ENCODE measurements at regions not wholly inside any gene's neighbourhood (a gene's known extent, or its start where the extent isn't known, plus 50 kb on each side); places are given as distances from the start of the nearest gene placed in this dataset.

GRCh38 chr13:33970746-33971561 is 153.0 kb downstream of the RFC3 start:
- H3K4me1 ChIP-seq: no peaks in the 10 kb centered on the region
- H3K27me3 ChIP-seq: no peaks in the 10 kb centered on the region
- no peak overlapping the region for H3K4me3 ChIP-seq
- TF ChIP-seq POLR2AphosphoS5 (IDR thresholded peaks at IDR 0.05) (no peak), POLR2A (IDR thresholded peaks at IDR 0.05) (no peak), EP300 (IDR thresholded peaks at IDR 0.05) (no peak)
- TF ChIP-seq, protein P1, sequence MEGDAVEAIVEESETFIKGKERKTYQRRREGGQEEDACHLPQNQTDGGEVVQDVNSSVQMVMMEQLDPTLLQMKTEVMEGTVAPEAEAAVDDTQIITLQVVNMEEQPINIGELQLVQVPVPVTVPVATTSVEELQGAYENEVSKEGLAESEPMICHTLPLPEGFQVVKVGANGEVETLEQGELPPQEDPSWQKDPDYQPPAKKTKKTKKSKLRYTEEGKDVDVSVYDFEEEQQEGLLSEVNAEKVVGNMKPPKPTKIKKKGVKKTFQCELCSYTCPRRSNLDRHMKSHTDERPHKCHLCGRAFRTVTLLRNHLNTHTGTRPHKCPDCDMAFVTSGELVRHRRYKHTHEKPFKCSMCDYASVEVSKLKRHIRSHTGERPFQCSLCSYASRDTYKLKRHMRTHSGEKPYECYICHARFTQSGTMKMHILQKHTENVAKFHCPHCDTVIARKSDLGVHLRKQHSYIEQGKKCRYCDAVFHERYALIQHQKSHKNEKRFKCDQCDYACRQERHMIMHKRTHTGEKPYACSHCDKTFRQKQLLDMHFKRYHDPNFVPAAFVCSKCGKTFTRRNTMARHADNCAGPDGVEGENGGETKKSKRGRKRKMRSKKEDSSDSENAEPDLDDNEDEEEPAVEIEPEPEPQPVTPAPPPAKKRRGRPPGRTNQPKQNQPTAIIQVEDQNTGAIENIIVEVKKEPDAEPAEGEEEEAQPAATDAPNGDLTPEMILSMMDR (IDR thresholded peaks at IDR 0.05): no peak
- no peaks in the 10 kb centered on the region for H3K36me3 ChIP-seq
- H3K9me3 ChIP-seq: no peaks in the 10 kb centered on the region
- no peak for ATAC-seq
- 52 to 56% methylated on average over 3 to 4 of the region's 4 CpGs for WGBS, 2 donors (ENCODE audit: low coverage in 1 of 2)
- H3K27ac ChIP-seq: no peak overlapping the region

DNA sequence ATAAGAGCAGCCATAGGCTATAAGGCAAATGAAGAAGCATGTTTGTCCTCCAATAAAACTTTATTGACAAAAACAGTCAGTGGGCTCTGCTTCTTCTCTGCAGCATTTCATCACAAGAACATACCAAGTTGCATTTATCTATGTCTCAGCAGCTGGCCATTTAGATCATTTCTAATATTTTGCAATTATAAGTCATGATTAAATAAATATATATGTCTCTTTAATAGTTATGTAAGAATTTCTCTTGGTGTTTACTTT is 153.5 kb downstream of the RFC3 start:
- Histone ChIP-seq H3K36me3 (no peaks in the 10 kb centered on the region), H3K9me3 (no peaks in the 10 kb centered on the region), H3K4me3 (no peak overlapping the region), H3K27ac (no peak overlapping the region), H3K27me3 (no peaks in the 10 kb centered on the region), H3K4me1 (no peaks in the 10 kb centered on the region)
- no peak for ATAC-seq
- TF ChIP-seq POLR2A (IDR thresholded peaks at IDR 0.05) (no peak), POLR2AphosphoS5 (IDR thresholded peaks at IDR 0.05) (no peak), EP300 (IDR thresholded peaks at IDR 0.05) (no peak)
- TF ChIP-seq, protein P1 (IDR thresholded peaks at IDR 0.05): no peak

DNA sequence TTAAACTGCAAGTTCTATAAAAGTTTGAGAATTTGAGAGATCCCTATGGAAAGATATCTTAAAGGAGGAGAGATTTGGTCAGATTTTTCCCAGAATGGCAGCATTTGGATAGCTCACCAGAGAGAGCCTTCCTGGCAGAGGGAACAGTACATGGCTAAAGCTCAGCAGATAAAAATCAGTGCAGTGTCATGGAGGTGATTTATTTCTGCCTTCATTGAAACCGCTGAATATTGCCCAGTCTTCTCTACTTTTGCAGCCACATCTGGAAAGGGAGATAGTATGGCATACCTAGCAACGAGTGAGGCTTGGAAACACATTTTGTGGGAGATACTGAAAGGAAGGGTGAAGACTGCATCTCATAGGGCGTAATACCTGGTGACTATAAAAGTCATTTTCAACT is 155.2 kb downstream of the RFC3 start:
- no peak for ATAC-seq
- Histone ChIP-seq H3K4me1 (no peaks in the 10 kb centered on the region), H3K36me3 (no peaks in the 10 kb centered on the region), H3K9me3 (no peaks in the 10 kb centered on the region), H3K4me3 (no peak overlapping the region), H3K27me3 (no peaks in the 10 kb centered on the region), H3K27ac (no peak overlapping the region)
- TF ChIP-seq POLR2AphosphoS5 (IDR thresholded peaks at IDR 0.05): no peak
- TF ChIP-seq POLR2A (IDR thresholded peaks at IDR 0.05): no peak
- TF ChIP-seq, protein P1 (IDR thresholded peaks at IDR 0.05): no peak
- TF ChIP-seq EP300 (IDR thresholded peaks at IDR 0.05): no peak
- WGBS, 2 donors (ENCODE audit: low coverage in 1 of 2): 91 to 93% methylated on average over 3 of the region's 3 CpGs

- ATAC-seq: no peak
- TF ChIP-seq, protein P1 (IDR thresholded peaks at IDR 0.05): no peak
- TF ChIP-seq EP300 (IDR thresholded peaks at IDR 0.05) (no peak), POLR2A (IDR thresholded peaks at IDR 0.05) (no peak), POLR2AphosphoS5 (IDR thresholded peaks at IDR 0.05) (no peak)
- H3K4me3 ChIP-seq: no peak overlapping the region
- 83 to 88% methylated on average over 4 of the region's 4 CpGs for WGBS, 2 donors (ENCODE audit: low coverage in 1 of 2)
- H3K9me3 ChIP-seq: no peaks in the 10 kb centered on the region
- H3K4me1 ChIP-seq: no peaks in the 10 kb centered on the region
- no peaks in the 10 kb centered on the region for H3K27me3 ChIP-seq
- no peak overlapping the region for H3K27ac ChIP-seq
- H3K36me3 ChIP-seq: no peaks in the 10 kb centered on the region
Measured at GRCh38 chr13:33976965-33977364, 159.0 kb downstream of the RFC3 start.

- Histone ChIP-seq H3K27ac (no peak overlapping the region), H3K4me3 (no peak overlapping the region), H3K4me1 (no peaks in the 10 kb centered on the region), H3K9me3 (no peaks in the 10 kb centered on the region), H3K36me3 (no peaks in the 10 kb centered on the region), H3K27me3 (no peaks in the 10 kb centered on the region)
- no peak for ATAC-seq
- TF ChIP-seq POLR2A (IDR thresholded peaks at IDR 0.05) (no peak), POLR2AphosphoS5 (IDR thresholded peaks at IDR 0.05) (no peak), EP300 (IDR thresholded peaks at IDR 0.05) (no peak)
- TF ChIP-seq, protein P1 (IDR thresholded peaks at IDR 0.05): no peak
- 67 to 100% methylated on average over 2 to 3 of the region's 3 CpGs for WGBS, 2 donors (ENCODE audit: low coverage in 1 of 2)
Measured at GRCh38 chr13:33978653-33979052, 160.7 kb downstream of the RFC3 start.

All from gastroesophageal sphincter (tissue), 4 donors.